ENCODE measurements at regions not wholly inside any gene's neighbourhood (a gene's known extent, or its start where the extent isn't known, plus 50 kb on each side); places are given as distances from the start of the nearest gene placed in this dataset.
"Not testable (repeated sequence)": the region's sequence is repeated elsewhere in the genome, so short reads cannot be mapped to it uniquely, and the experiment has no call there.

- DNase-seq, result not testable (repeated sequence)
Measured at GRCh38 chrX:1053600-1053999, 158.8 kb downstream of the CRLF2 start.

- no peak for DNase-seq
Measured at GRCh38 chrX:1053072-1053471, 159.4 kb downstream of the CRLF2 start.

GRCh38 chrX:1052021-1052420 lies 160.4 kb downstream of the CRLF2 start:
- no peak for DNase-seq

GRCh38 chrX:1051421-1051820 lies 161.0 kb downstream of the CRLF2 start:
- DNase-seq, result no peak

GRCh38 chrX:1045680-1046314 lies 166.7 kb downstream of the CRLF2 start:
- no peak for DNase-seq

GRCh38 chrX:1041091-1041490 lies 171.4 kb downstream of the CRLF2 start:
- no peak for DNase-seq

- not testable (repeated sequence) for DNase-seq
Measured at GRCh38 chrX:1035931-1036330, 176.5 kb downstream of the CRLF2 start.

- no peak for DNase-seq
Measured at GRCh38 chrX:1035206-1035605, 177.2 kb downstream of the CRLF2 start.

GRCh38 chrX:1034717-1035116 lies 177.7 kb downstream of the CRLF2 start:
- DNase-seq, result no peak

GRCh38 chrX:1031521-1032430 lies 180.7 kb downstream of the CRLF2 start:
- no peak for DNase-seq

GRCh38 chrX:1029494-1029893 lies 183.0 kb downstream of the CRLF2 start:
- DNase-seq, result no peak

- no peak for DNase-seq
Measured at GRCh38 chrX:1027680-1028079, 184.8 kb downstream of the CRLF2 start.

GRCh38 chrX:1027133-1027532 lies 185.3 kb downstream of the CRLF2 start:
- peak in 1 of 5 experiments; percentile 17 for DNase-seq

- DNase-seq, result peak in 1 of 5 experiments; percentile 33
Measured at GRCh38 chrX:1026263-1027015, 186.0 kb downstream of the CRLF2 start.

- DNase-seq, result no peak
Measured at GRCh38 chrX:1025413-1025812, 187.0 kb downstream of the CRLF2 start.

GRCh38 chrX:1023676-1024075 lies 188.8 kb downstream of the CRLF2 start:
- DNase-seq, result no peak

- DNase-seq, result not testable (repeated sequence)
Measured at GRCh38 chrX:1021314-1021993, 191.0 kb downstream of the CRLF2 start.

GRCh38 chrX:1020634-1021166 lies 191.7 kb downstream of the CRLF2 start:
- no peak for DNase-seq

- not testable (repeated sequence) for DNase-seq
Measured at GRCh38 chrX:1016926-1017325, 195.5 kb downstream of the CRLF2 start.

GRCh38 chrX:1016281-1016680 lies 196.2 kb downstream of the CRLF2 start:
- not testable (repeated sequence) for DNase-seq

GRCh38 chrX:1012678-1013300 lies 199.7 kb downstream of the CRLF2 start:
- peak in 1 of 5 experiments; percentile 21 for DNase-seq
